Activated CD8-positive, alpha-beta memory T cell treated with anti-CD3 and anti-CD28 coated beads, Interleukin-2, amount 50 U/mL, for 24 hours (primary cell): ENCODE measurements at regions not wholly inside any gene's neighbourhood (a gene's known extent, or its start where the extent isn't known, plus 50 kb on each side); places are given as distances from the start of the nearest gene placed in this dataset.

Experiments used
- DNase-seq: peaks from one replicate; pipeline ENCODE4 v3.0.0-alpha.2; 2020; ENCODE audit errors: extremely low read depth

DNA sequence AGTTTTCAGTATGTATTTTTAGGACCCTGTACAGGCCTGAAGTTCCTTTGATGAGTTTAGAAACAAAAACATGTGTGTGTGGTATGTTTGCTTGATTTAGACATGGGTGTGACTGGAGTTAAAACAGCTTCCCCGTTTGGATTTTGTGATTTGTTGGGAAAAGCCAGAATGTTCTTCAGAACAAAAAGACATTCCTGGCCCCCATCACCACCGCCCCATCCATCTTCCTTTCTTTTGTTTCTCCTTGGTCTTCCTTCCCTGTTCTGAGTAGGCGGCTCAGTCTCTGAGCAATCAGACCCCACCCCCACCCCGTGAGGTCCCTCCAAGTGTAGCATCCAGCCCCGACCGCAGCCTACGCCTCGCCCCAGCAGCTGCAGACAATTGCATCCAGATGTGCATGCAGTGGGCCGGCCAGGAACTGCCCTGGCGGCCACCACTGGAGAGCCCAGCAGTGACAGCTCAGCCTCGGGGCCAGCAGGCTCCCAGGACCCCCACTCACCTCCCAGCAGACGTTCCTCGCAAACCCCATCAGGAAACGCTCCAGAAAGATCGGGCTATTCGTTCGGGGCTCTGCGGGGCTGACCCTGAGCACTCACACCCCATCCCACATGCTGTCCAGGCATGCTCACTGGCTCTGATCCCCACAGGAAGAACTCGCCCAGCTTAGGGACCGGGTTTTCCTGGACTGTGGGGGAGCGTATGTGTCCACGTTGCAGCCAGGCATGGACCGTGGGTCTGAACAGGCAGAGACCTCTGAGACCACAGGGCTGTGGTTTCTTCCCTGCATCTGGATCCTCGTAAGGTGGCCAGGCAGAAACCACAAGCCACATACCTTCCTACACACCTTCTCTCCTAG is 99.8 kb upstream of the CDH5 start:
- no peak for DNase-seq

DNA sequence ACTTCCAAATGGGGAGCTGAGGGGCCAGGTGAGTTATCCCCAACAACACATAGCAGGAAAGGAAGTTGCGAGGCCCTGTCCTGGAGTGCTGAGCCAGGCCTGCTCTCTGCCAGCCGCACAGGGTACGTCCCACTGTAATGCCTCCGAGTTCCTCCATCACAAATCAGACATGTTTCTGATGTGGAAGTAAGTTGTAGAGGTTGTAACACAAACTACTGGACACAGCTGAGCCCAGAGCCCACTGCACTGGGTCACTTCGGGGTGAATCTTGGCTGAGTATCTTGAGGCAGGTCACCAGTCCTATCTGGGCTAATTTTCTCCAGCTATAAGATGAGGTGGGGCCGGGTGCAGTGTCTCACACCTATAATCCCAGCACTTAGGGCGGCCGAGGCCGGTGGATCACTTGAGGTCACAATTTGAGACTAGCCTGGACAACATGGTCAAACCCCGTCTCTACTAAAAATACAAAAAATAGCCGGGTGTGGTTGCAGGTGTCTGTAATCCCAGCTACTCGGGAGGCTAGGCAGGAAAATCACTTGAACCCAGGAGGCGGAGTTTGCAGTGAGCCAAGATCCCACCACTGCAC is 100.8 kb upstream of the CDH5 start:
- no peak for DNase-seq

DNA sequence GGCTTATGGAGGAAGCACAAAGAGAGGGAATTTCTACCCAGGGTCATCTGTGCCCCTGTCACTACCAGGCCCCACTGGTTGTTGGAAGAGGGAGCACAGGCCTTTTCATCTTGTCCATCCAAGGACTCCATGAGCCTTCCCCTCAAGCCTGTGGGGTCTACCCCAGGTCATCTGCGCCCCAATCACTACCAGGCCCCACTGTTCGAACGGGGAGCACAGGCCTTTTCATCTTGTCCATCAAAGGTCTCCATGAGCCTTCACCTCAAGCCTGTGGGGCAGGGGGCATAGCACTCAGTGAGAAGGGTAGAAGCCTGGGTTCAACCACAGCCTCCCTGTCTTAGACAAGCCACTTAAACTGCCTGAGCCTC is 101.5 kb upstream of the CDH5 start:
- DNase-seq, result no peak

DNA sequence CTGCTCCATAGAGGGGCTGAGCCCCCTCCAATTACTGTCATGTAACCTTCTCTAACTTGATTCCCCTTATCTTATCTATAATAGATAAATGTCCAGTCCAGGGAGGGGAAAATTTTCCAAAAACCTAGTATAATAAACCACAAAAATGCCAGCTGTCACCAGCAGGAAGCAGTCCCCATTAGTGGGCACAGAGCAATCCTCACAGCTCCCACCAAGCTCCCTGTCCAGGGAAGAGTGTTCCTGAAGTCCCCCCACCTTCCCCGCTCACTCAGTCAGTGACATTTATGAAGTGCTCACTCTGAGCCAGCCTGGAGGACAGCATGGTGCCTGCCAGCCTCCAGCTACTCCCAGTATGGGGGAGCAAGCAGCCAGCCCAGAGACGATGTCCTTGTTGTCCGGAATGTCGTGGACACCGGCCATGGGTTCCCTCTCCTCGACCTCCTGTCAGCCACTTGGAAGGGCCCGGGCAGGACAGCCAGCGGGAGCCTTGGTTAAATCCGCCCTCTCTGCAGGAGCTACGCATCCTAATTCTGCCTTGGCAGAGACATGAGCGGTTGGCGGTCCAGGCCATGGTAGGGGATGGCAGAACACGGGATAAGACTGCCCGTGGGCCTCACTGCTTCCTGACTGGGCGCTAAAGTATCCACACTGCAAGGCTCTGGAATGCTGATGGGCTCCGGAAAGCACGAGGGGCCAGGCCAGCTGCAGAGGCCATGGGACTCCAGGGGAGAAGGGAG is 102.0 kb upstream of the CDH5 start:
- no peak for DNase-seq

DNA sequence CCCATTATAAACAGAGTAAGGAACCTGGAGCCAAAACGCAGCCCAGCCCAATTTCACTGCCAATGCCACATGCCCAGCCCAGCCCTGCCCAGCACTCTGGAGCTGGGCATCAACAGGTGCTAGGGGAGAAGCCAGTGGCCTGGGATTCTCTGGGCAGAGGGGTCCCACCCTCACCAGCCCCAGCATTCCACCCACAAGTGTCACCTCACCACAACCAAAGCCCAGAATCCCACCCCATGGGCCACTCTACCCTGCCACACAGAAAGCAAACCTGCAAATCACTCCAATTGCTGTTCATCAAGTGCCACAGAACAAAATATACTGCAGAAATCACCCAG is 102.5 kb upstream of the CDH5 start:
- no peak for DNase-seq

DNA sequence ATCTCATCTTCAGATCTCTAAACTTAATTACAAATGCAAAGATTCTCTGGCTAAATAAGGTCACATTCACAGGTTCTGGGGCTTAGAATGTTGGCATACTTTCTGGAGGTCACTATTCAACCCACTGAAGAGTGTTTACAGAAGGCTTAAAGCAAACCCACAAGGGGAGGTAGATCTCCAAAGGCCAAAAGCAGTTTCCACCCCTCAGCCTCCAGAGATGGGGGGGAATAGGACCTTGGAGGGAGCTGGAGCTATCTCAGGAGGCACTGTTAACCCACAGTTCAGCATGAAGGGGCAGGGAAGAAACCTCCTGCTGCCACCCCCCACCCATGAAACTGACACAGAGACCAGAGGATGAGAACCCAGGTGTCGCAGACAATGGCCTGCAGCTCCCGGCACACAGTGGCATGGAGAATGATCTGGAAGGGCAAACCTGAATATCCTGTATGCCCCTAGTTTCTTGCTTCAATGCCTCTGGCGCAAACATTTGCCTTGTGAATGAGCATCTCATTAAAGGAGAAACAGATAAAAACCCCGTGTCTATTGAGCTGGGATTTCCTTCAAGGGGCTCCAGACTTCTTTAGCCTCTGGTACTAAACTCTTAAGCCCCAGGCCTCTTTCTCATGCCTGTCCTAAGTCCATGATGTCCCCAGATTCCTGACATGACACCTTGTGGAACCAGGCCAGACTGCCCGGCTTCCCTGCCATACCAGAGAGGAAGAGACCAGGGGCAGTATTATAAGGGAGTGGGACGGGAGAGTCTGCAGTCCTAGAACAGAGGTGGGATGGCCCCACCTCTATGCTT is 103.1 kb upstream of the CDH5 start:
- no peak for DNase-seq

DNA sequence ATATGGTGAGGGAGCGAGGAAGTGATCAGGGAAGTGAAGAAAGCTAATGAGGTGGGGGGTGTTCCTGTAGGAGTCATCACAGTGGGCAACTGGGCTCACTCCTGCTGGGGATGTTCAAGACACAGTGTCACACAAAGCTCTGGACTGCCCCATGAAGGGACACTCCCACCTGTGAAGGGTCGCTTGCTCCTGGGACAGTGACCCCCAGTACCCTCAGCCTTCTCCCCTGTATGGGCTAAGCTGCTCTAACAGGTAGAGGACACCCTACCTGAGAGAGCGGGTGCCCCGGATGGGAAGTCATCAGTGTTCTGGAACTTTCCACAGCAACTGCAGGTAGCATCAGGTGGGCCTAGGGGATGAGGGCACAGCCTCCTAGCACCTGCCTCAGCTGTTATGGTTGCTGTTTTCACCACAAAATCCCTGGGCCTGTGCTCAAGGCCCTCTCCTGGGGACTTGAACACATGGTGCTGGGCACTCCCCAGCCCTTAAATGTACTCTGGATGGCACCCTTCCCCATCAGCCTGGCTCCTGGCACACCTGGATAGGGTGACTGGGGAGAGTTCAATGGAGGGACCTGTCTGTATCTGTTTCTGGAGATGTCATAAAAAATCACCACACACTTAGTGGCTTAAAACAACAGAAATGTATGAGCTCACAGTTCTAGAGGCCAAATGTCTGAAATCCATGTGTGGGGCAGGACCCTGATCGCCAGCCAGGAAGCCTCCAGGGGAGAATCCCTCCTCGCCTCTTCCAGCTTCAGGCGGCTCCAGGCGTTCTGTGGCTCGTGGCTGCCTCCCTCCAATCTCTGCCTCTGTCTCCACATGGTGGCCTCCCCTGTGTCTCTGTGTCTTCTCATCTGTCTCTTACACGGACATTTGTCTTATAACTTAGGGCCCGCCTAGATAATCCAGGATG is 104.0 kb upstream of the CDH5 start:
- no peak for DNase-seq

DNA sequence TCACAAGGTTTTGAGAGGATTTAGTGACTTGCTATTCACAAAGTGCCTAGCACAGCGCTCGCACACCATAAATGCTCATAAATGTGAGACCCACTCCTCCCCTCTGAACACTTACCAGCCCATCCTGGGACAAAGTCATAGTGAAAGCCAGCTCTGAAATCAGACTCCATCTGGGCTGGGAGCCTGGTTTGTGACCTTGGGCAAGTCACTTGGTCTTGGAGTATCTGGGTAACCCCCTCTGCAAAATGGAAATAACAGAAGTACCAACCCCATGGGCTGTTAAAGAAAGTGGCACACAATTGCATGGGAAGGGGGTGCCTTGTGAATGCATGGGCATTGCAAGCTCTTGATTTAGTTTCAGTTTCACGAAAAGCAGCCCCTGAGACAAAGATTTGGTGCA is 104.7 kb upstream of the CDH5 start:
- DNase-seq, result no peak

DNA sequence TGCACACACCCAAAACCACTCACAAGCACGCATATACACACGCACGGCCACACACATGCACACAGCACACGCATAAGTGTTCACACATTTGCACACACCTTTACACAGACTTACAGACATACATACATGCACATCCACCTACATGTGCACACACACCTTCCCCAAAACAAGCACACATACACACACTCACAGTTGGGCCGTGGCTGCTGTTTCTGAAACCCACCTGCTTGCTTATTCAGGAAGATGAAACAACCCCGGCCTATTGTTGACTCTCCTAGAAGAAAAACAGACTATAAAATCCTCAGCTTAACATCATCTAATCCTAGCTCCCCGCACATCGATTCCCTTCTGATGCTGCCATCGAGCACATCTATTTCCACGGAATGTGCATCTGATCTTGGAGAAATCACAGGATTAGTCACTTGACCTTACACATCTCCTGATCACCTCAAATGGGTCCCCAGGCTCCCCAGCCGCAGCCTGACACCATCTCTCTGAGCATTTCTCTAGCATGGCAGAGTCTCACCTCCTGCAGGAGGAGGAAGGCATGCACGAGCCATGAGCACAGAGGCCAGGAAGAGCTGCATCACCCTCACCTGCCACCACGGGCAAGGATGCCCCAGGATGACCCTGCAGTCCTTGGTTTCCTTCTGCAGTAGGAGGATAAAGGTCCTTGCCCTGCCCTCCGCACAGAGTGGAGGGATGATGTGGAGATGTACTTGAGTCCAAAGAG is 105.8 kb upstream of the CDH5 start:
- no peak for DNase-seq

DNA sequence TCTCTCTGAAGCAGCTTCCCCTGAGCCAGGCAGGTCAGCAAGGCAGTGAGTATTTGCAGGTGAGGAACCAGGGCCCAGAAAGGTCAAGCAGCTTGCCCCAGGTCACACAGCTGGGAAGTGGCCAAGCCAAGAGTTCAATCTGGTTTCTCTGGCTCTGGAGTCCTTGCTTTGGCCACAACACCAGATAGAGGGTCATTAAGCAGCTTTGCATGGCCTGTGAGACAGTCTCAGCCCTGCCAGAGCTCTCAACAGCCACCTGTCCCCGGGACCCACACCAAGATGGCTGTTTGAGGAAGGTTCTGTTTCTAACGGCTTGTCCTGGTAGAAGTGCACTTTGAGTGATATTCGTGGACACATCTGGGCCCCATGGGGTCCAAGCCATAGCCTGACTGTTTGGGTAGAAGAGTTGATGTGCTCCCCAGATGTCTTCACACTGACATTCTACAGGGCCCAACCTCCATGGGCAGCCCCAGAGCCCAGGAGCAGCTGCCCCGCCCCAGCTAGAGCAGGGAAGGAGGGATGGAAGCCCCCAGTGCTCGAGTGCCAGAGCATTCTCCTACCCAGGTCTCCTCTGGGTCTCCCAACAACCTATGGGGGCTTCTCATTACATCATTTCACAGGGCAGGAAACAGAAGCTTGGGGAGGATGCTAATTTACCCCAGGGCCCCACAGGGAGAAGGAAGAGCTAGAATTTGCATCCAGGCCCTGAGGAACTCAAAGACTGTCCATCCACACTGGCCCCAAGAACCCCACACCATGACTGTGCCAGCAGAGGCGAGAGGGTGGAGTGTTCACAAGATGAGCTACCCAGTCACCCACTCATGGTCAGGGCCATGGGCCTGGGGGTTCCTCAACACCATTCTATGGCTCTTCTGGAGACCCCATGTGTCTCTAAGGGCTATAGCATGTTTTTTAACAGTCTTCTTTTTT is 107.3 kb upstream of the CDH5 start:
- DNase-seq, result no peak

DNA sequence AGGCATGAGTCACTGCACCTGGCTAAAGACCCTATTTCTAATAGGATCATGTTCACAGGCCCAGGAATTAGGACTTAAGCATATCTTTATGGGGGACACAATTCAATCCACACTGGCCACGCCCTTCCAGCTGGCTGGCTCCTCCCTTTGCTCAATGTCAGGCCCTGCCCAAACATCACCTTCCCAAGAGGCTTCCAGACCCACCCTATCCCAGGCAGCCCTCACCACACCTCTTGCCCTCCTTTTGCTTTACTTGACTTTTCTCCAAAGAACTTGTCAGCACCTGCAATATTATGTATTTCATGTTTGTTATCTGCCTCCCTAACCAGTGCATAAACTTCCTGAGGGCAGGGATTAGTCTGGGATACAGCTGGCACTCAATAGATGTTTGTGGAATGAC is 109.6 kb upstream of the CDH5 start:
- DNase-seq, result no peak

DNA sequence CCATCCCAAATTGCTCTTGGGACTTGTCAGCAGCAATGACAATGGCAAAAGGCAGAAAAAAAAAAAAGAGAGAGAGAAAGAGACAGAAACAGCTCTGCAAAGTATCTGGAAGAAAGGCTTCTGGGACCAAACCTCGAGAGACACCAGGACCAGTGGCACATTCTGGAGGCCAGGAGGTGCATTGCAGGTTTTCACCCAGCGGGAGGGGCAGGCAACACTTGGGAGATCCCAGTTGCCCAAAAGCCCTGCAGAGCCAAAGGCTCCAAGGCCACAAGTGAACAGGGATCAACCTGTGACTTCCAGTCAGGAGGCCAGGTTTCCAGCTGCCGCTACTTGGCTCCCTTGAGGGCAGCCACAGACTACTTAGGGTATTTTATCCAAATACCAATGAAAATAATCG is 110.8 kb upstream of the CDH5 start:
- no peak for DNase-seq

DNA sequence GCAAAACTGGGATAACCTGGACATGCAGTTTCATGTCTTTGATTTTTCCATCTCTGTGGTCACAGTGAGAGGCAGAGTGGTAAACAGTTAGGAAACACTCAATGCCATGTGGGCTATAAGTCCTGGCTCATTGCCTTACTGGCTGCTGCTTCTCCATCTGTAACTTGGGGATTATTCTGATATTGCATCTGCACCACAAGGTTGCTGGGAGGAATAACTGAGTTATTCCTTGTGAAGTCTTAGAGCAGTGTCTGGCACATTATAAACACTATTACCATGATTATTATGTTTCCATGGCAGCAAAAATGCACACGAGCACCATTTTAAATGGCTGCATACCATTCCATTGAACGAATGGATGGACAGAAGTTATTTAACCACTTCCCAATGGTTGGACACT is 111.7 kb upstream of the CDH5 start:
- no peak for DNase-seq

DNA sequence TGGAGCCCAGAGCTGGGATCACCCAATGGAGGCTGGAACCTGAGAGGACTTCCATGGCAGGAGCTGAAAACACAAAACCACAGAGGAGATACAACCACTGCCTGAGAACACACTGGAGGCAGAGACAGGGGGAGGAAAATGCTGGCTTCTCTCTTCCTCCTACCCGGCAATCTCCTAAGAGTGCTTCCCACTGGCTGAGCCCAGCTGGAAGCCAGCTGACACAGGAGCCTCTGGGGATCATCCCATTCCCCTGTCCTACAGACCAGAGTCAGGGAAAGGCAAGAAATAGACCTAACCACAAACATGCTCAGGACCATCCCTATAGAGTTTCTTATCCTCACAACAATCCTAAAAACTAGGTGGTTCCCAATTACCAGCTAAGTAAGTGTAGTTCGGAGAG is 112.4 kb upstream of the CDH5 start:
- DNase-seq, result no peak

DNA sequence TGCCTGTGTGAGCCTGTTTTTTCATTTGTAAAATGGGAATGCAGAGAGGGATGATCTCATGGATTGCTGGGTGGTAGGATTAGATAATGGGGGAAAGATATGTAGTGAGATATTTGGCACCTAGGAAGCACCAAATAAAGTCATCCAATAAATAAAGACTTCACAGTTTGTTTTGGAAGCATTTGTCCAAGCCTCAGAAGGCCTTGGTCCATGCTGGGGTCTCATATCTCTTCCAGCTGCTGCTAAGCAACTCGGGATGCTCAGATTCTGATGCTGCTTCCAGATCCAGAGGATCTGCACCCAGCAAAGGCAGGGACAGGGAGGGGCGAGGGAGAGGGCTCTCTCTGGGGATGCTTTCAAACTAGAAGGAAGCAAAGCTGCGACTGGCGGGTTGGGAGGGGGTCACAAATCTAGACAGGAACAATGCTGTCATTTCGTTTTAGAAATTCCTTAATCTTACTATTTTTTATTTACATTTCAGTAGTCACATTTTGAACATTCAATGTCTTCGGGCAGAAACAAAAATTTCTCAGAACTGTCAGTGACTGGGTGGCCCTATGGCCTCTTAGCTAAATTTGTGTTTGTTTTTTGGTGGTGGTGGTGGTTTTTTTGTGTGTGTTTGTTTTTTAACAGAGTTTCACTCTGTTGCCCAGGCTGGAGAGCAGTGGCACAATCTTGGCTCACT is 114.9 kb upstream of the CDH5 start:
- no peak for DNase-seq

DNA sequence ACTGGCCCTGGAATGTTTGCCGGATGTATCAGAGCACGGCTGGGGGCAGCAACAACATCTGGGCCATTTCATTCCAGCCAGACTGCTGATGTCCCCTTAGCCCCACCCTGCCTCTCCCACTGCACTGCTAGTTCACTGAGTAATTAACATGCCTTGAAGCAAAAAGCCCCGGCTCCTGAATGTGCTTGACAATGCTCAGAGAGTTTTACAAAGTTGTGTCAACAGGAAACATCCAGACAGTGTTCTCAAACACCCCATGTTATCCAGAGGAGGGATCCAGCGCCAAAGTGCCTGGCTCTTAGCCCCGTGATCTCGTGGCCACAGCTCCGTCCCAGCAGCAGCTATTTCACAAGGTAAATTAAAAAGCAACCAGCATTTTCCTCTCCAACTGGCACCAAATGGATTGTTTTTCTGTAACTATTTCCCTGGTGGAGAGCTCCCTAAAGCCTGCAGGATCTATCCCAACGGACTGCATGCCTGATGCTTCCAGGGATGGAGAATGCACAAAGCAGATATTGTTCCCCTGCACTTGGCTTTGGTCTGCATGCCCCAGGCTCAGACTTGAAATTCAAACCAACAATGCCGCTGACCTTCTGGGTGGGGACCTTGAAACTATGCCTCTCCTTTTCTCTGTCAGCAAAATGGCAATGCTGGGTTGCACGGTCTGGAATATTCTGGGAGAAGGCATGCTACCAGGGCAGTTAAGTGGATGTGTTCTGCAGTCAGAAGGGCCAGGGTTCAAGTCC is 115.6 kb upstream of the CDH5 start:
- no peak for DNase-seq

DNA sequence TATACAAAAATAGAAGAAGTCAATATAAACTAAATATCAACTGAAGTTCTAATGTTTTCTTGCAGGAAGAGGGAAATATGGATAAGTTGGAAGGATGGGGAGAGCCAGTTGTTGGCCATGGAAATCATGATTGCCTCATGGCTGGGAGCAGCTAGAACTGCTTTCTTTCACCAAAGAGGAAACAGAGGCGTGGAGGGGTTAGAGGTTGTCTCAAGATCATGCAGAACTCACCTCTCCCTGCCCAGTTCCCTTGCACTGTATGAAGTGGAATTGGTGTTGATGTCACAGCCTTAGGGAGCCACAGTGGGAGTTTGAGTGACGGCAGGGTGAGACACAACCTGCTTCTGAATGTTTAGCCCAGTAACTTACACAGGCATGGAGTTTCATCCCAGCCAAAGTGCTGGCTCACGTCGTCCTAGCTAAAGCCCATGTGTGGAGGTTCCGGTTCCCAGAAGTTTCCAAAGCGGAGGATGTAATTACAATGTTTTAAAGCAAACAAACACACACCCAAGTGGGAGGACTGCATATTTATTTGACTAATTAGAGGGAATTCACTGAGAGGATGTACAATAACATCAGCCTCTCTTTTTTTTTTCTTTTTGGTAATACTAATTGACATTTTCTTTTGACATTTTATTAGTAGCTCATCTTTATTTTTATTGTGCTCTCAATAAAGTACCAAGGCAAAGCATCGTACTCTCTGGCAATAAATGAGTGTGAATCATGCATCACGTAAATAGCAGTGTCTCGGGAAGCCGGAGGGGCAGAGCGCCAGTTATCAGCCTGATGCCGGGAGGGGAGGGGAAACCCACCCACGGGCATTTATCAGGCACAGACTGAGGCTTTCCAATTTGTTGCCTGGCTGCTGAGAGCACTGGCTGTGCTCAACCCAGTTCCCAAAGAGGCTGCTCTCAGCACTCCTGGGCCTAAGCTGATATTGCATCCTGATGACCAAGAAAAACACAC is 118.7 kb upstream of the CDH5 start:
- no peak for DNase-seq
